ENCODE measurements at regions not wholly inside any gene's neighbourhood (a gene's known extent, or its start where the extent isn't known, plus 50 kb on each side); places are given as distances from the start of the nearest gene placed in this dataset.
"Not testable (repeated sequence)": the region's sequence is repeated elsewhere in the genome, so short reads cannot be mapped to it uniquely, and the experiment has no call there.

- no peak for DNase-seq
Observed at GRCh38 chr5:33153831-33154230, 286.9 kb upstream of the TARS1 start.

GRCh38 chr5:33160871-33161270 is 279.9 kb upstream of the TARS1 start:
- no peak for DNase-seq

- no peak for DNase-seq
Observed at GRCh38 chr5:33161421-33161820, 279.3 kb upstream of the TARS1 start.

- no peak for DNase-seq
Observed at GRCh38 chr5:33162057-33162456, 278.7 kb upstream of the TARS1 start.

GRCh38 chr5:33166522-33166921 is 274.2 kb upstream of the TARS1 start:
- DNase-seq, result no peak

GRCh38 chr5:33166948-33167347 is 273.8 kb upstream of the TARS1 start:
- DNase-seq, result no peak

GRCh38 chr5:33167541-33167940 is 273.2 kb upstream of the TARS1 start:
- no peak for DNase-seq

- DNase-seq, result no peak
Observed at GRCh38 chr5:33170411-33170810, 270.4 kb upstream of the TARS1 start.

GRCh38 chr5:33174383-33174782 is 266.4 kb upstream of the TARS1 start:
- no peak for DNase-seq

- no peak for DNase-seq
Observed at GRCh38 chr5:33179301-33179700, 261.5 kb upstream of the TARS1 start.

- peak; percentile 37 for DNase-seq
Observed at GRCh38 chr5:33180900-33181299, 259.9 kb upstream of the TARS1 start.

GRCh38 chr5:33182986-33183385 is 257.8 kb upstream of the TARS1 start:
- DNase-seq, result no peak

GRCh38 chr5:33184367-33184766 is 256.4 kb upstream of the TARS1 start:
- no peak for DNase-seq

- no peak for DNase-seq
Observed at GRCh38 chr5:33188089-33188488, 252.7 kb upstream of the TARS1 start.

GRCh38 chr5:33194914-33195313 is 245.9 kb upstream of the TARS1 start:
- DNase-seq, result no peak

- peak; percentile 27 for DNase-seq
Observed at GRCh38 chr5:33195431-33196165, 245.2 kb upstream of the TARS1 start.

- DNase-seq, result no peak
Observed at GRCh38 chr5:33198836-33199235, 241.9 kb upstream of the TARS1 start.

GRCh38 chr5:33203931-33204330 is 236.8 kb upstream of the TARS1 start:
- no peak for DNase-seq

GRCh38 chr5:33205079-33205478 is 235.7 kb upstream of the TARS1 start:
- DNase-seq, result no peak

GRCh38 chr5:33205727-33206410 is 234.9 kb upstream of the TARS1 start:
- DNase-seq, result no peak

GRCh38 chr5:33206962-33207506 is 233.7 kb upstream of the TARS1 start:
- DNase-seq, result no peak

GRCh38 chr5:33209252-33209651 is 231.5 kb upstream of the TARS1 start:
- no peak for DNase-seq

GRCh38 chr5:33210221-33210620 is 230.5 kb upstream of the TARS1 start:
- DNase-seq, result not testable (repeated sequence)

- DNase-seq, result no peak
Observed at GRCh38 chr5:33210978-33211377, 229.8 kb upstream of the TARS1 start.
